GM18861 (cell line): ENCODE measurements at regions not wholly inside any gene's neighbourhood (a gene's known extent, or its start where the extent isn't known, plus 50 kb on each side); places are given as distances from the start of the nearest gene placed in this dataset.

Source experiments
- ATAC-seq: cut with Tn5 transposase; IDR thresholded peaks from one replicate; pipeline ENCODE4 v1.9.1; 2021; ENCODE audit not compliant: unreplicated experiment

- ATAC-seq: no peak
Observed at GRCh38 chr1:39134768-39135333, 69.6 kb upstream of the MACF1 start.

GRCh38 chr1:39136638-39137037 is 67.9 kb upstream of the MACF1 start:
- no peak for ATAC-seq

GRCh38 chr1:39139723-39140360 is 64.7 kb upstream of the MACF1 start:
- no peak for ATAC-seq

- no peak for ATAC-seq
Observed at GRCh38 chr1:39141925-39142324, 62.6 kb upstream of the MACF1 start.

- no peak for ATAC-seq
Observed at GRCh38 chr1:39142401-39143060, 62.0 kb upstream of the MACF1 start.

GRCh38 chr1:39144924-39145323 is 59.6 kb upstream of the MACF1 start:
- no peak for ATAC-seq

- no peak for ATAC-seq
Observed at GRCh38 chr1:39145331-39145965, 59.0 kb upstream of the MACF1 start.

- no peak for ATAC-seq
Observed at GRCh38 chr1:39146681-39147080, 57.8 kb upstream of the MACF1 start.

- ATAC-seq: no peak
Observed at GRCh38 chr1:39147099-39148025, 57.1 kb upstream of the MACF1 start.

GRCh38 chr1:39148942-39149341 is 55.6 kb upstream of the MACF1 start:
- ATAC-seq: no peak

GRCh38 chr1:39149509-39149908 is 55.0 kb upstream of the MACF1 start:
- ATAC-seq: no peak

GRCh38 chr1:39150779-39151178 is 53.7 kb upstream of the MACF1 start:
- no peak for ATAC-seq

- no peak for ATAC-seq
Observed at GRCh38 chr1:39151267-39151666, 53.2 kb upstream of the MACF1 start.

GRCh38 chr1:39152923-39153322 is 51.6 kb upstream of the MACF1 start:
- no peak for ATAC-seq

GRCh38 chr1:39153684-39154083 is 50.8 kb upstream of the MACF1 start:
- no peak for ATAC-seq

GRCh38 chr1:39154553-39155421 is 49.7 kb upstream of the MACF1 start:
- ATAC-seq: no peak
